Epidermal melanocyte (primary cell): ENCODE measurements at regions not wholly inside any gene's neighbourhood (a gene's known extent, or its start where the extent isn't known, plus 50 kb on each side); places are given as distances from the start of the nearest gene placed in this dataset.
"Not testable (repeated sequence)": the region's sequence is repeated elsewhere in the genome, so short reads cannot be mapped to it uniquely, and the experiment has no call there.

ENCODE experiments used
- DNase-seq: peaks from one replicate; pipeline ENCODE4 v3.0.0; 2011; ENCODE audit warnings: low spot score; ENCODE audit not compliant: insufficient read length

DNA sequence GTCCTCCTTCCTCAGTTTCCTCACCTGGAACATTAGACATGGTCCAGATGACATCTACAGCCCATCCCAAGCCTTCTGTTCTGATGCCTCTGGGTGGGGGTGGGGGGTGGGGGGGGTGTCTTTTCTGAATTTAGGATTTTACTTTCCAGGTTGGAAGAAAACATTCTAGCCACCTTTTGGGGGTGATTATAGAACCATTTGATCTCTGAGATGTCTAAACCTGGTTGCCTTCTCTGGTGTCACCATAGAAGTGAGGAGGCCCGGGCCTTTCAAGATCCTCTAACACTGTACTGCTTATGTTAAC lies 411.0 kb upstream of the ZMIZ1 start:
- no peak for DNase-seq

DNA sequence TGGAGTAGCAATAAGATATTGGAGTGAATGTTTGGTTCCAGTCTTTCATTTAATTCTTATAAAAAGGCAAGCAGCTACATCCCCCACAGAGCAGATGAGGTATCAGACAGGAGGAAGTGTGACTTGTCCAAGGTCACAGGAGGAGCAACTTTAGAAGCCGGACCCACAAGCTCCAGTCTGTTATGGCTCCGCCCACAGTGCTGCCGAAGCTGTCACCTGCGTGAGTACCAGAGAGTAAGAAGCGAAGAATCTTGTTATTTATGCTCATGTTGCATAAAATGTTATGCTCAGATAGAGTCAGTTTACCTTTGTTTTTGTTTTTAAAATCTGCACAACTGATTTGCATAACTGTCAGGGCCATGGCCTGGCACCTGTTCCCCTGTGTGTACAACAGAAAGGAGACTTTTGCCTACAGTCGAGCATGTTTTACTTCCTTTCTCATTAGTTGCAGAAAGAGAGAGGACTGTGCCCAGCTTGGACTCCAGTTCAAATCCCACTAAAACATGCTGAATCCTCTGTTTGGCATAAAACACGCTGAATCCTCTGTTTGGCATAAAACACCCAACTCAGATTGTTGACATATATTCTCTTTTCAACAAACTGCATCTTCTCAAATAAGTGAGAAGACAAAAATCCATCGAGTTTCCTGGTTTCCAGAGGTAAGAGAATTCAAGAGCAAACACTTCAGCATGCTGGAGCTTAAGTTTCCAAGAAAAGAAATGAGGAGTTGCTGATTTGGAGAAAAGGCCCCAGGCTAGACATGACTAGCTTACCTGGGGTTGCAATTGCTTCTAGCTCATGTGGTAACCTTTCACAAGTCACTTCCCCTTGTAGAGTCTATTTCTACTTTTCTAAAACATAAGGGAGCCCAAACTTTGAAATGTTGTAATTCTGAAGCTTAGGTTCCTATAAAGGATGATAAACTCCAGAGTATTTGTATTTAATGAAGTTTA lies 409.8 kb upstream of the ZMIZ1 start:
- no peak for DNase-seq

DNA sequence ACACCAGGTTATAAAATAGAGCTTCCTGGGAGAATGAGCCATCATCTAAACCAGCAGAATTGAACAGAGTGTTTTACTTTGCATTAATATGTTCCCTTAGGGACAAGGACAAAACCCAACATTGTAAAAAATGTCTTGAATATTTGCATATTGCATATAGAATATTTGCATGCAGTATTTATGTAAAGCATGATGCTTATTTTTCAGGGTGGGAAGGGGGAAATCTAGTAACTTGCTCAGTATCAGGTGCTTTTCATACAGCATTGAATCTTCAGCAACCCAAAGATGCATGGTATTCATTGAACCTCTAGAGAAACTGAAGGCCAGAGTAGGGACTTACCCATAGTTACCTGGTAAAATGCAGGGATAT lies 409.2 kb upstream of the ZMIZ1 start:
- no peak for DNase-seq

DNA sequence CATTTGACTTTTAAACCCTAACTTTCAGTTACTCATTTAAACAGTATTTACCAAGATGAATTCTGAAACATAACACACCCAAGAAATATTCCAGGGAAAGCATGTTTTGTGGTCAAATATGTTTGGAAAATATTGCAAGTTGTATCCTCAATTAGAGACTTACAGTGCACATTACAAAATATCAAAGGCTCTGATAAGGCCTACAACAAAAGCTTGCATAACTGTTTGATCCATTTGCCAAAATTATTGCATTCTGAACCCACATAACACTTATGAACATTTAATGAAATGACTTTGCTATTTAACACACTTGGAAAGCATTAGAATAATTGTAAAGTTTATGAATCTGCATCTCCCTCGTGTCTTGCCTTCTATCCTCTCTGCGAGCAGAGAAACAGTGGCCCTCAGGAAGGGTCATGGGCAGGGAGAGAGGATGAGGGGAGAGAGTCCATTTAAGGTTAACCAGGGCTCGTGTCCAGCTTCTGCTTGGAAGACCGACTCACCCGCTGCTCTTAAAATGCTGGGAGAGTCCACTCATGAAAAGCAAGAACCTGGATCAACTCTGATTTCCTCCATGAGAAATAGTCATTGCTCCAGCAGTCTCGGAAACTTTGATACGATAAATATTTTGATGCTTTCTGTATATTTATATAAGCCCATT lies 408.2 kb upstream of the ZMIZ1 start:
- no peak for DNase-seq

DNA sequence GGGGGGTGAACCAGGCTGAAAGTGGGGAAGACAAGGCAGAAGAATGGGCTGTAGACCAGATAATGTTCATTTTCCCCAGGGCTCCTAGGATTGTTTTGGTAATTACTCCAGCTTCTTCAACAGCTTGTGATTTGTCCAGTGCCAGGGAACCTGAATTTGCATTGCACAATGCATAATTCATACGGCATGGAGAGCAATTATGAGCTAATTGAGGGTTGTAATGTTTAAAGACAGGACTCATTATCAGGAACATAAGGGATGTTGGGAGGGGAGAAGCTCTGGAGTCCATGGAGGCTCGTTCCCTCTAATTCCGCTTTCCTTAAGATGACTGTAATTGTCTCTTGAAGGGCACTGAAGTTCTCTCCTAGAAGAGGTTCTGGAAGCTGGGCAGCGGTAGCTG lies 405.0 kb upstream of the ZMIZ1 start:
- no peak for DNase-seq

DNA sequence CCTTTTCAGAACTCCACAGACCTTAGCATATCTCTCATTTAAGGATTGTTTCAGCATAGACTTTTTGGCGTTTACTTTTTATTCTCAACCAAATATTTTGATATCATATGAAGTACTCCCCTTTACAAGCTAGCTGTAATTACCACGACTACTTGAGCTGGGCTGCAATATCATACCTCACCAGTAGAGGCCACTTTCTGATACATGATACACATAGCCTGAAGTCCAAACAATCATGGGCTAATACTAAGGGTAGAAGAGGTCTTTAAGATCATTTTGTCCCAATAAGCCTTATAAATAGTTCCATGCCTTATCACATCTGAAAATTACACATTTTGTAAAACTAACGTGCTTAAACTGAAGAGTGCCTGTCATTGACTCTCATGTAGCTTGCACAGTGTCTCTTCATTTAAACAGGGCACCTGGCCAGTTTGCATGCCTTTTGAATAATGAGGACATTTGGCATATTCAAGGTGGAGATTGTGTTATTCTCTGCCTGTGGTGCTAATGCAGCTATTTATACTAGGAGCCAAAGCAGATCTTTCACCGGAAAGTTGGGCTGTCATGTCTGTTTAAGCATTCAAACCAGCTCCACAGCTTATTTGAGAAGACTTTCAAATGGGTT lies 403.7 kb upstream of the ZMIZ1 start:
- no peak for DNase-seq

DNA sequence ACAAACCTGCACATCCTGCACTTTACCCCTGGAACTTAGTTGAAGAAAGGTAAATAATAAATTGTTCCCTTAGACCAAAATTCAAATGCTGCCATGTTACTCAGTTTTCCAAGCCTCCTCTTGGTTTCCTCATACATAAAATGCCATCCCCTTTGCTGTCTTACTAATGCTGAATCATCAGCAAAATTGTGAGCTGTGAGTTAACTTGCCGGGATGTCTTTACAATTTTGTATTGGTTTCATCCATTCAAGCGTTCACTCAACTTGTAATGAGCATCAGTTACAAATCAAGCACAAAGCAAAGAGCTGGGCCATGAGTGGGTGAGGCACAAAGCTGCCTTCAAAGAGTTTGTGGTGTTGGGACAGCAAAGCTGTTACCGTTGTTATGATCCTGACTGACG lies 395.8 kb upstream of the ZMIZ1 start:
- DNase-seq: no peak

DNA sequence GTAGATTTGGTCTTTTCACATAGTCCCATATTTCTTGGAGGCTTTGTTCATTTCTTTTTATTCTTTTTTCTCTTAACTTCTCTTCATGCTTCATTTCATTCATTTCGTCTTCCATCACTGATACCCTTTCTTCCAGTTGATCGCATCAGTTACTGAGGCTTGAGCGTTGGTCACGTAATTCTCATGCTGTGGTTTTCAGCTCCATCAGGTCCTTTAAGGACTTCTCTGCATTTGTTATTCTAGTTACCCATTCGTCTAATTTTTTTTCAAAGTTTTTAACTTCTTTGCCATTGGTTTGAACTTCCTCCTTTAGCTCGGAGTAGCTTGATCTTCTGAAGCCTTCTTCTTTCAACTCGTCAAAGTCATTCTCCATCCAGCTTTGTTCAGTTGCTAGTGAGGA lies 387.6 kb upstream of the ZMIZ1 start:
- not testable (repeated sequence) for DNase-seq

DNA sequence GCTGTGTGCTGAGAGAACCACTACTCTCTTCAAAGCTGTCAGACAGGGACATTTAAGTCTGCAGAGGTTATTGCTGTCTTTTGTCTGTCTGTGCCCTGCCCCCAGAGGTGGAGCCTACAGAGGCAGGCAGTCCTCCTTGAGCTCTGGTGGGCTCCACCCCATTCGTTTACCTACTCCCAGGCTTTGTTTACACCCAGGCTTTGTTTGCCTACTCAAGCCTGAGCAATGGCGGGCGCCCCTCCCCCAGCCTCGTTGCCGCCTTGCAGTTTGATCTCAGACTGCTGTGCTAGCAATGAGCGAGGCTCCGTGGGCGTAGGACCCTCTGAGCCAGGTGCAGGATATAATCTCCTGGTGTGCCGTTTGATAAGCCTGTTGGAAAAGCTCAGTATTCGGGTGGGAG lies 386.8 kb upstream of the ZMIZ1 start:
- not testable (repeated sequence) for DNase-seq

DNA sequence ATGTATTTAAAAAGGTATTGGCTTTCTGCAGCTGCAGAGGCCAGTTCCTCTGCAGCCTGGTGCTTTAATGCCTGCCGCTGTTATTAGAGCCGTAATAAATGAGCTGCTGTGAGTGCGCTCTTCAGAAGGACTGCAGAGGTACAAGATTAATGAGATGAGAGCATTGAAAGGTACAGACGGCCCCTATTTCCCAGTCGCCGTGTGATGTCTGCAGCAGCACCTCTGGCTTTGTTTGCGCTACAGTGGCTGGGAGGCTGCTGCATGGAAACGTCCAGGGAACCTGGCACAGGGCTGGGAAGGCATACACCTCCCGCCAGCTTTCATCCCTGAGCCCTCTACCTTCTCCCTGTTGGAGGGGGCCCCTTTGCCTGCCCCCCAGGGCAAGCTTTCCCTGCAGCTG lies 383.8 kb upstream of the ZMIZ1 start:
- DNase-seq: no peak

DNA sequence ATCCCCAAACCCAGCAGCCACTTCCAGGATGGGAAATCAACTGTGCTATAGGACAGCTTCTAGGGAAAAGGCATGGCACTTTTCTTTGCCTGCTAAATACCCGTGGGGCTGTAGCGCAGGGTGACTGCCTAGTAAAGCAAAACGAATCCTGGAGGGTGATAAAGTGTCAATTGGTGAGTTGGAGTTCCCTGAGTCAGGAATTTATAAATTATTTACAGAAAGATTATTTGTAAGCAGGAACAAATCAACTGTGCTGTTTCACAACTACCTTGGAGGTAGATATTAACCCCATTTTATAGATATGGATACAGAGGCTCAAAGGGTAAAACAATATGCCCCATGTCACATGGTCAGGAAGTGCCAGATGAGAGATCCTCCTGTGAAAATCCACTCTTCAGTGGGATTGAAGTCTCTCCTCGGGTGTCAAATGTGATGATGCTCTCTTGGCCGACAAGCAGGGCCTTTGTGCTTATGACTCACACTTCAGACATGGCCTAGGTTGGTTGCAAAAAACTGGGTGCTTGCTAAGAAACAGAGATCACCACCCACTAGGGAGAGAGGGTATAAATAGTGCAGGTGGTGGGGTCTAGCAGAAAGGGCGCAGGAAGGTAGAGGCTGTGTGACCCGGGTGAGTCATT lies 383.2 kb upstream of the ZMIZ1 start:
- DNase-seq: no peak

DNA sequence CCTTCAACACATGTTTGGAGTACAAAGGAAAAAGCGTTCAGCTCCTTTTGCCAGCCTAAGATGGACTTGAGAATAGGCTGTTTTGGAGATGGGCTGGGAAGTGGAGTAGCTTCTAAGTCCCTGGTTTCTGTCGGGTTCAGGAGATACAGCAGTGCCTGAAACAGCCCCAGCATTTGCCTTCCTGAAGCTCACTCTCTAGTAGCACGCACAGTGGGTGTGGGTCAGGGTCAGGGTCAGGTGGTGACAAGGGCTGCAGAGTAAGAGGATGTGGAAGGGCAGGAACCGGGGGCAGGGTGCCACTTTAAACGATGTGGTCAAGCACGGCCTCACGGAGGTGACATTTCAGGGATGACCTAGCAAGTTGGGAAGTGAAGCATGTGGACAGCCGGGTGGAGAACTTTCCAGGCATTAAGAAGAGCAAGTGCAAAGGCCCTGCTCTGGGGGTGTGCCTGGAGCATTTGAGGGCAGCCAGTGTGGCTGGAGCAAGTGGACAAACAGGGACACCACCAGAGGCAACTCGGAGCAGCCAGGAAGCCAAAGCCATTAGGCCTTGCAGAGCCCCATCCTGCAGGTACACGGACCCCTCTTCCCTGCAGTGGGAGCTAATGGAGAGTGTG lies 382.2 kb upstream of the ZMIZ1 start:
- DNase-seq: no peak

DNA sequence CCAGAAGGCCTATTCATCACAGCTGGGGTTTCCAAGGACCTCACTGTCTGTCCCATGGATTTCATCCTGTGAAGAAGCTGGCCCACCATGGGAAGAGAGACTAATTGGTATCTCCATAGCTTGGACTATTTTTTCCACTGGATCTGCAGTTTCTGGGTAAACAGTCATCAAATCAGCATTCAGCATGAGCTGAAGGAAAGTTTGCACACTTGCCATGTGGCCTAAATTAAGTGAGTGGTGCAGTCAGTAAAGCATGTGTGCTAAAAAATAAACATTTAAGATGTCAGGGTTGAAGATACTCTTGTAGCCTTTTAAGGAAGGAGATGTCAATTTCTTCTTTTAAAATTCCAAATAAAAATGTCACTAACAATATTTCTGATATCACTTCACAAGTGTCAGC lies 381.1 kb upstream of the ZMIZ1 start:
- no peak for DNase-seq

DNA sequence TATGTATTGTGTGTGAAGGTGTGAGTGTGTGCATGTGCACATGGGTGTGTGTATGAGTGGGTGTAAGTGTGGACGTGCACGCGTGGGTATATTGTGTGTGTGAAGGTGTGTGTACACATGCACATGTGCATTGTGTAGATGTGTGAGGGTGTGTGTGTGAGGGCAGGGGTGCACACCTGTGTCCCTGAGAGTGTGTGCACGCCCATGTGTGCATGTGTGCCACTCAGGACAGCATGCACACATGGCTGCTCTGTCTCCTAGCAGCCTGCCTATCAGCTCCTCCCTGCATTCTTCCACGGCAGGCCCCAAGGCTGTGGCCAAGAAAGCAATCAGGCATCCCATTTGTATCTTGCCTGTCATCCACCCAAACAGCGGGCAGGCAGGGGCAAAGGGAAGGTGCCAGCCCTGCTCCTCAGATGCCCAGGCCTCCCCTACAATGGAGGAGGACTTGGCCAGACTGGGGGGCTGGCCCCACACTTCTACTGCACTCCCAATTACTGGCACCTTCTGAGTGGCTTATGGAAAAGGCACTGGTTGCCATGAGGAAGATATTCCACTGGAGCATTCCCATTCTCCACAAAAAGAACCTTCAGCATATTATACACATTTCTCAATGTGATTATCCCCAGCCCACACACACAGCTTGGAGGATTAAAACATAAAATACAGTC lies 380.4 kb upstream of the ZMIZ1 start:
- no peak for DNase-seq

DNA sequence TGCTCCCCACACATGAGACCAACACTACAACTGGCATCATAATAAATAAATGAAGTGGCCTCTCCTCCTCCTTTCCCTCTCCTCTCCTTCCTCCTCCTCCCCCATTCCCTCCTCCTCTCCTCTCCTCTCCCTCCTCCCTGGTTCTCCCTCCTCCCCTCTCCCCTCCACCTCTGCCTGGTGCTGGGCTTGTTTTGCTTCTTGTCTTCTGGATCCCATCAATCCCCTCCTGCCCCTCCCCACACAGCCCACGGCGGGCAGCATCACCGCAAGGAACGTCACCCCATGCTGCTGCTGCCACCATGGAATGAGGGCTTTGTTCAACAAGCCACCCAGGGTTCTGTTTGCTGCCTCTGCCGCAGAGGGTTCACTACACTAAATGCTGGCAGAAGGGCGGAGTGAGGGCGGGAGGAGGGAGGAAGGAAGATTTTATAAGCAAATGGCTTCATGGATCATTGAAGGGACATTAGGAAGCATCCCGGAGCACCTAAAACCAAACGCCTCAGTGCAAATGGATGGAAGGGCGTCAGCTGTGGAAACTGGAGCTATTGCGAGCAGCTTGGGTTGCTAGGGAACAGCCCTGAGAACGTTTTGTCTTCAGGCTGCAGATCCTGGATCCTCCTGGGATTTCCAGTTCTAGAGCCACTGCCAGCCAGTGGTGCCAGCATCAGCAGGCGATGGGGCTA lies 379.7 kb upstream of the ZMIZ1 start:
- no peak for DNase-seq

DNA sequence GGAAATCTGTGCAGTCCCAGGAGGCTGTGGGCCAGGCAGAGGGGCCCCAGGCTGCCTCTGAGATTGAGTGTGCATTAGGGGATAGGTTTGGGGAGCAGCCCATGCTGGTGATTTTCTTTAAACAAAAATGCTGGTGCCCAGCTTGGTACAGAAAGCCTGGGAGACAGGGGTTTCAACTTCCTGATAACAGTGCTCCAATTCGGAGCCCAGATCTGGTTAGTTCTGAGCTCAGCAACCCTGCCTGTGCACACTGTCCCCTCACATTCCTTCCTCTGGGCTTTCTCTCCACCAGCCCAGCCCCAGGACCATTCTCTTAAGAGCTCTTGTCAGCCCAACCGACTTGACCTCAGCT lies 379.2 kb upstream of the ZMIZ1 start:
- no peak for DNase-seq

DNA sequence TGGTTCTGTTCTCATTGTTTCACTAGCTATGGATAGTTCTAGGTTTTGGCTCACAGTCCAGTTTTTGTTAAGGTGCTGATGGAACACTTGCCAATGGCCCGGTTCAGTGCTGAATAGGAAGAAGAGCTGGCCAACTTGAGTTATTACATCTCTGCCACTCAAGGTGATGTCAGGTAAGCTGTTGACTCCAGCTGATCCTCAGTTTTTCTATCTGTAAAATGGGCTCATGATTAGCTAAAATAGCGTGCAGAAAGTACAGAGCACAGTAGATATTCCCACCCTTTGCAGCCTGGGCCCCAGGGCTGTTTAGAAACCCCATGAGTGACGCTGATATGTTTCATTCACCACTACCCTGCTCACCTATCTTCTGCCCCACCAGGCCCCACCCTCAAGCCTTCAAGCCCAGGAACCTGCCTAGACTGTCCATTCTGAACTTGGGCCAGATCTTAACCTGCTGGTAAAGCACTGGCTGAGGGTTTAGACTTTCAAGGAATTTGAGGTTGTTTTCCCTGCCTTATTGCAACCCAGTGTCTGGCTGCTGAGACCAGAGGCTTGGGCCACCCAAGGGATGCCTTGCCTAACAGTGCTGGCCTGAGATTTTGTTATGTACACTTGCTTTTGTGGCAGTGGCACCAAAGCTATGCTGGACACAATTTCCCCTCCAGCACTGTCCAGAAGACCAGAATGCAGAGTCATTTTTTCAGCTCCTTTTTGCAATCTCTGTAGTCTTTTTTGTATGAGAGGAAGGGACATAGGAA lies 378.2 kb upstream of the ZMIZ1 start:
- DNase-seq: no peak

DNA sequence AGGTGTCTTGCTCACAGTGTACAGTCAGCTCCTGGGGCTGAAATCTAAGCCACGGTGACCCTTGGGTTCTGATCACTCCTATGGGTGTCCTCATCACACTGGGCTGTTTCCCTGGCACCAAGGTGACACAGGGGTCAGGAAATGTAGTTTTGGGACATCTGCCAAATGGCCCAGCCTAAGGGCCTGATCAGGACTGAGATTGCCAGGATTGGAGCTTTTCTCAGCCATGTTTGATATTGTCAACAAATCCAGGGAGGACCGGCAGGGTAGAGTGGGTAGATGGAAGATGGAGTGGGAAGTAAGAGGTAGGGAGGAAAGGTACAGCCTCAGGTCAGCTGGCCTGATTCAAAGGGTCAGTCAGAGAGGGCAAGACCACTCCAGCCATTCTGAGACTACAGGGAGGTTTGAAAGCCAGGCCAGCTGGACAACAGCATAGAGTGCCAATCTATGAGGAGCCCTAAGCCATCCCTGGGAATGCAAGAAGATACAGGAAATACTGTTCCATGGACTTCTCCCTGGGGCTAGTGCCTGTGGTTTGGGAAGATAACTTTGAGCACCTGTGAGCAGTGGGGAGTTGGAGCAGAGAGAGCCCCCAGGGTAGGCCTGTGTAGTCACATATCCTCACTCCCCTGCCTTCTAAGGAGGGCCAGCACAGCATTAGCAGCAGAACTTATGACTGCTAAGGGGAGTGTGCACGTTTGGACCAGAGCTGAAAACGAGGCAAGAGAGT lies 377.3 kb upstream of the ZMIZ1 start:
- no peak for DNase-seq

DNA sequence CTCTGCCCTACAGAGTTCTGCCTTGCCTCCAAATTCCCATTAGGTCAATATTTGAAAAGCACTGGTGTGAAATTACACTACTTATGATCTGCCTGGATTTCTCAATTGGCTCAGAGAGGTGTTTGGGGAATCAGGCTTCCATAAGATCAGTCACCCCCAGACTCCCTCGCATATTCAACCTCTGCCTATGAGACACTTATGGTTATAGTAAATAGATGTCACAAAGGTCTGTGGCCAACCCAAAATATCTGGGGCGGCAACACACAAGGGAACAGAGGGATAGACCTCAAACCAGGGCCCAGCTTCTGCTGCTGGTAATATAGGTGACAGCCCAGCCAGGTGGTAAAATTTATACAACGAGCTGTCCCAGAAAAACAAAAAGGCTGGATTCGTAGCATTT lies 376.7 kb upstream of the ZMIZ1 start:
- DNase-seq: no peak
